ENCODE measurements at regions not wholly inside any gene's neighbourhood (a gene's known extent, or its start where the extent isn't known, plus 50 kb on each side); places are given as distances from the start of the nearest gene placed in this dataset.

- no peak for TF ChIP-seq ARID4B (CRISPR knock-in tag; IDR thresholded peaks at IDR 0.05; ENCODE audit: borderline replicate concordance)
- TF ChIP-seq ZNF423 (CRISPR knock-in tag; IDR thresholded peaks at IDR 0.05), result peak; percentile 90
- TF ChIP-seq NFYB (CRISPR knock-in tag; conservative IDR thresholded peaks at IDR 0.05; ENCODE audit: low read depth), result no peak
- TF ChIP-seq ZNF232 (CRISPR knock-in tag; IDR thresholded peaks at IDR 0.05), result no peak
- peak; percentile 79; the same call in 1 of the 2 replicates for TF ChIP-seq TEAD1 (CRISPR knock-in tag; IDR thresholded peaks at IDR 0.05)
These were observed 131.3 kb downstream of the AKR1D1 start (continued) for GRCh38 chr7:138207555-138207971.

GRCh38 chr7:138208142-138208570 lies 131.9 kb downstream of the AKR1D1 start:
- POLR2A ChIA-PET, result interaction anchor here (0.6 to 1.7 kb wide), 3 partner anchors 28 to 251 kb away, joined by 3 to 6 read pairs (median 4); no protein-coding TSS in a partner anchor
- Mint-ChIP-seq H3K4me3 (no peak overlapping the region), H3K4me1 (peaks cover 74% of the 10 kb centered on the region), H3K36me3 (peaks cover 28% of the 10 kb centered on the region), H3K9me3 (peaks cover 28% of the 10 kb centered on the region), H3K27ac (peak overlapping the region; percentile 98), H3K27me3 (ENCODE audit: low read depth) (peaks cover 12% of the 10 kb centered on the region)
- no peak for DNase-seq (ENCODE audit: low spot score)
- ATAC-seq, result peak; percentile 66
- CTCF ChIA-PET, result interaction anchor here (0.6 to 1.6 kb wide), 4 partner anchors 39 to 240 kb away, joined by 3 to 10 read pairs (median 3); partner anchors contain the start of gene CREB3L2
- no peak for TF ChIP-seq ATF1 (CRISPR knock-in tag; IDR thresholded peaks at IDR 0.05)
- no peak for TF ChIP-seq AR (CRISPR knock-in tag; IDR thresholded peaks at IDR 0.05)
- TF ChIP-seq GTF2I (CRISPR knock-in tag; conservative IDR thresholded peaks at IDR 0.05), result no peak
- TF ChIP-seq JUN (CRISPR knock-in tag; IDR thresholded peaks at IDR 0.05), result no peak
- TF ChIP-seq ZSCAN18 (CRISPR knock-in tag; IDR thresholded peaks at IDR 0.05), result peak; percentile 69; the same call in 1 of the 2 replicates
- no peak for TF ChIP-seq ZNF219 (CRISPR knock-in tag; IDR thresholded peaks at IDR 0.05; ENCODE audit: borderline replicate concordance)
- no peak for TF ChIP-seq SMAD4 (CRISPR knock-in tag; IDR thresholded peaks at IDR 0.05)
- TF ChIP-seq EMX1 (CRISPR knock-in tag; IDR thresholded peaks at IDR 0.05), result peak; percentile 63; the same call in 1 of the 2 replicates
- TF ChIP-seq SMAD3 (CRISPR knock-in tag; IDR thresholded peaks at IDR 0.05; ENCODE audit: borderline replicate concordance), result no peak
- no peak for TF ChIP-seq SP1 (CRISPR knock-in tag; conservative IDR thresholded peaks at IDR 0.05)
- no peak for TF ChIP-seq IRF2 (CRISPR knock-in tag; IDR thresholded peaks at IDR 0.05; ENCODE audit: borderline replicate concordance, low read depth)
- no peak for TF ChIP-seq ESRRA (CRISPR knock-in tag; IDR thresholded peaks at IDR 0.05; ENCODE audit: borderline replicate concordance)
- TF ChIP-seq TCF7 (CRISPR knock-in tag; IDR thresholded peaks at IDR 0.05; ENCODE audit: low read depth), result no peak
- no peak for TF ChIP-seq GRHL2 (CRISPR knock-in tag; IDR thresholded peaks at IDR 0.05; ENCODE audit: insufficient replicate concordance, severe bottlenecking)
- TF ChIP-seq MLX (CRISPR knock-in tag; IDR thresholded peaks at IDR 0.05), result no peak
- no peak for TF ChIP-seq NFATC4 (CRISPR knock-in tag; IDR thresholded peaks at IDR 0.05)
- no peak for TF ChIP-seq ZNF232 (CRISPR knock-in tag; IDR thresholded peaks at IDR 0.05)
- no peak for TF ChIP-seq MAX (CRISPR knock-in tag; IDR thresholded peaks at IDR 0.05)
- TF ChIP-seq USF1 (CRISPR knock-in tag; IDR thresholded peaks at IDR 0.05), result no peak
- no peak for TF ChIP-seq RORB (CRISPR knock-in tag; IDR thresholded peaks at IDR 0.05)
- no peak for TF ChIP-seq SOX15 (CRISPR knock-in tag; IDR thresholded peaks at IDR 0.05)
- peak; percentile 32; the same call in 1 of the 2 replicates for TF ChIP-seq ZNF423 (CRISPR knock-in tag; IDR thresholded peaks at IDR 0.05)
- TF ChIP-seq ZBTB21 (CRISPR knock-in tag; IDR thresholded peaks at IDR 0.05; ENCODE audit: borderline replicate concordance), result no peak
- no peak for TF ChIP-seq CREM (CRISPR knock-in tag; IDR thresholded peaks at IDR 0.05)
